ENCODE measurements at regions not wholly inside any gene's neighbourhood (a gene's known extent, or its start where the extent isn't known, plus 50 kb on each side); places are given as distances from the start of the nearest gene placed in this dataset.

DNA sequence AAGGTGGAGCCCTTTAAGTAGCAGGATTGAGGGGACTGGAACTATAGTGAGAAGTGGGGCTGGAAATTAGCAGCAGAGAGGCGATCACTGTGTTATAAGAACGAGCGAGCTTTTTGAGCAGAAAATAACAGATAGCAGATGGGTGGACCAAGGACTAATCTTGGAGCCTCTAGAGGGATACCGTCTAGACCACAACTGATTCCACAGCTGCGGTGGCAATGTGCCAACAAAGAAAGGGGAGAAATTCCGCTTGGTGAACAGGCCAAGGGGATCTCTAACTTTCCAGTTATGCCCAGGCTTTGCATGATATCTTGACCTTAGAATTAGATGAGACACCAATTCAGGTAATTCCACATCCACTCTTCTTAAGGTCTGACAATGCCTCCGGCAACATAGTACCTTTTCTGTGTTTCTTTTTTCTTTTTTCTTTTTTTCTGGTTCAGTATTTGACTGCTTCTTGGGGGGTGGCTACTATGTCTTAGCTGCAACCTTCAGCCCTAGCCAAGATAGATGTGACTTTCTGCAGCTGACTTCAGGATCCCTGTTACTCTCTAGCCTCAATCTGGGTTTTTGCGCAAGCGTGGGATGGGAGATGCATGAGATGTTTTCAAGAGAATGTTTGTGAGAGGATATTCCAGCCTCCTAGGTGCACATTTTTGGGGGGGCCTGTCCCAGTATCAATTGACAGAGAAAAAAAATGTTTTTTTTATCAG, 143.4 kb upstream of the CPSF6 start:
- TF ChIP-seq, protein P1, sequence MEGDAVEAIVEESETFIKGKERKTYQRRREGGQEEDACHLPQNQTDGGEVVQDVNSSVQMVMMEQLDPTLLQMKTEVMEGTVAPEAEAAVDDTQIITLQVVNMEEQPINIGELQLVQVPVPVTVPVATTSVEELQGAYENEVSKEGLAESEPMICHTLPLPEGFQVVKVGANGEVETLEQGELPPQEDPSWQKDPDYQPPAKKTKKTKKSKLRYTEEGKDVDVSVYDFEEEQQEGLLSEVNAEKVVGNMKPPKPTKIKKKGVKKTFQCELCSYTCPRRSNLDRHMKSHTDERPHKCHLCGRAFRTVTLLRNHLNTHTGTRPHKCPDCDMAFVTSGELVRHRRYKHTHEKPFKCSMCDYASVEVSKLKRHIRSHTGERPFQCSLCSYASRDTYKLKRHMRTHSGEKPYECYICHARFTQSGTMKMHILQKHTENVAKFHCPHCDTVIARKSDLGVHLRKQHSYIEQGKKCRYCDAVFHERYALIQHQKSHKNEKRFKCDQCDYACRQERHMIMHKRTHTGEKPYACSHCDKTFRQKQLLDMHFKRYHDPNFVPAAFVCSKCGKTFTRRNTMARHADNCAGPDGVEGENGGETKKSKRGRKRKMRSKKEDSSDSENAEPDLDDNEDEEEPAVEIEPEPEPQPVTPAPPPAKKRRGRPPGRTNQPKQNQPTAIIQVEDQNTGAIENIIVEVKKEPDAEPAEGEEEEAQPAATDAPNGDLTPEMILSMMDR (IDR thresholded peaks at IDR 0.05): no peak
- no peak for TF ChIP-seq POLR2A (IDR thresholded peaks at IDR 0.05)
